Neural progenitor cell (in vitro differentiated cells): ENCODE measurements at regions not wholly inside any gene's neighbourhood (a gene's known extent, or its start where the extent isn't known, plus 50 kb on each side); places are given as distances from the start of the nearest gene placed in this dataset.

Experiments
- DNase-seq: peaks from one replicate; pipeline ENCODE4 v3.0.0-alpha.2; 2016; ENCODE audit warnings: low spot score
- H2AFZ ChIP-seq: fragments of 200-600 bp; sonication (generic); replicated peaks from 2 replicates; pipeline ENCODE4 v1.6.1; 2016; ENCODE audit warnings: antibody characterized with exemption
- H3F3A ChIP-seq: fragments of 200-600 bp; sonication (generic); 2 replicates; pipeline ENCODE4 v1.6.1; 2016; ENCODE audit warnings: antibody characterized with exemption, low read depth
- H3K27ac ChIP-seq: fragments of 200-600 bp; sonication (generic); 2 replicates; pipeline ENCODE4 v1.5.1; 2016; ENCODE audit warnings: mild to moderate bottlenecking
- H3K27me3 ChIP-seq: fragments of 200-600 bp; sonication (generic); 2 replicates; pipeline ENCODE4 v1.6.1; 2016; ENCODE audit warnings: mild to moderate bottlenecking, moderate library complexity
- H3K36me3 ChIP-seq: fragments of 200-600 bp; sonication (generic); 2 replicates; pipeline ENCODE4 v1.5.1; 2016
- H3K4me1 ChIP-seq: fragments of 200-600 bp; sonication (generic); 2 replicates; pipeline ENCODE4 v1.6.1; 2016; ENCODE audit warnings: mixed run types
- H3K4me2 ChIP-seq: fragments of 200-600 bp; sonication (generic); 2 replicates; pipeline ENCODE4 v1.6.1; 2016
- H3K4me3 ChIP-seq: fragments of 200-600 bp; sonication (generic); 2 replicates; pipeline ENCODE4 v1.5.1; 2016
- H3K79me2 ChIP-seq: fragments of 200-600 bp; sonication (generic); 2 replicates; pipeline ENCODE4 v1.6.1; 2016; ENCODE audit warnings: low read depth
- H3K9ac ChIP-seq: fragments of 200-600 bp; sonication (generic); 2 replicates; pipeline ENCODE4 v1.6.1; 2016
- H3K9me3 ChIP-seq: fragments of 200-600 bp; sonication (generic); 2 replicates; pipeline ENCODE4 v1.5.1; 2016; ENCODE audit warnings: low read depth
- H4K20me1 ChIP-seq: fragments of 200-600 bp; sonication (generic); 2 replicates; pipeline ENCODE4 v1.6.1; 2016; ENCODE audit warnings: low read depth
- H3K27ac Mint-ChIP-seq: 3 replicates; pipeline ENCODE4 v1.8.0; 2021; ENCODE audit warnings: mixed read lengths
- H3K27me3 Mint-ChIP-seq: 2 replicates; pipeline ENCODE4 v1.8.0; 2022; ENCODE audit warnings: low read depth, mild to moderate bottlenecking, inconsistent platforms, moderate library complexity, mixed read lengths; ENCODE audit not compliant: insufficient read depth
- H3K36me3 Mint-ChIP-seq: 3 replicates; pipeline ENCODE4 v1.8.0; 2021; ENCODE audit warnings: mixed read lengths
- H3K4me1 Mint-ChIP-seq: 3 replicates; pipeline ENCODE4 v1.8.0; 2021; ENCODE audit warnings: mixed read lengths
- H3K4me3 Mint-ChIP-seq: 3 replicates; pipeline ENCODE4 v1.8.0; 2021; ENCODE audit warnings: mild to moderate bottlenecking, moderate library complexity, mixed read lengths
- H3K9me3 Mint-ChIP-seq: 3 replicates; pipeline ENCODE4 v1.8.0; 2020; ENCODE audit warnings: mixed read lengths
- EZH2 ChIP-seq: fragments of 200-600 bp; sonication (generic); IDR thresholded peaks from 2 replicates; pipeline ENCODE4 v1.6.1; 2017; ENCODE audit warnings: antibody characterized with exemption, mild to moderate bottlenecking, moderate library complexity
- EZH2phosphoT487 ChIP-seq: fragments of 200-600 bp; sonication (generic); IDR thresholded peaks from 2 replicates; pipeline ENCODE4 v1.6.1; 2017; ENCODE audit warnings: antibody characterized with exemption
- TF ChIP-seq, protein P1 (sequence below): fragments of 200-600 bp; sonication (generic); IDR thresholded peaks from 2 replicates; pipeline ENCODE4 v1.5.1; 2017; ENCODE audit warnings: antibody characterized with exemption, mild to moderate bottlenecking

DNA sequence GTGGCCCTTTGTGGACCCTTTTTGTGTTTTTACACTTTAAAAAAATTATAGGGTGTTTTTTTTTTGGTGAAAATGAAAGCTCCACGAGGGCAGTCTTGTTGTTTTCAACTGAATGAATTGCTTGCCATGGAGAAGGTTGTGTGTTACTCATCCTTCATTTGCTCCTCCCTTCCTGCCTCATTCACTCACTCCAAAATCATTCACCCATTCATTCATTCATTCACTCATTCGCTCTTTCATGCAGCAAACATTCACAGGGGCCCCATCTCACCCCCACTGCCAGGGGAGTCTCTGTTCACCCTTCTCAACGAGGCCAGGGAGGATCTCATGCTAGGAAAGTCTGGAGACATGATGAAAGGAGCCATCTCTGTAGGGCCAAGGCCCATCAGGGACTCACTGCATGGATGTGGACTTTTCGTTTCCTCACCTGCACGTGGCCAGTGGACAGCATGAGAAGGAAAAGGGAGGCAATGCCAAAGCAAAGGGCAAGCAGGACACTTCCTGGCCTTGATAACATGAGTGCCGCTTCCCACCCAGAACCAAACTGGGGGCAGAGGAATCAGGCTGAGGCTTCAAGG lies 62.8 kb upstream of the COL13A1 start:
- H3K36me3 Mint-ChIP-seq: no peaks in the 10 kb centered on the region
- no peak overlapping the region for H3K27ac ChIP-seq
- H3K4me1 Mint-ChIP-seq: peaks cover 6% of the 10 kb centered on the region
- H3F3A ChIP-seq: no peaks in the 10 kb centered on the region
- H3K36me3 ChIP-seq: no peaks in the 10 kb centered on the region
- H3K27ac Mint-ChIP-seq: peak overlapping the region; percentile 16
- no peaks in the 10 kb centered on the region for H3K9me3 ChIP-seq
- H3K79me2 ChIP-seq: no peaks in the 10 kb centered on the region
- H3K4me3 Mint-ChIP-seq: no peak overlapping the region
- peaks cover 11% of the 10 kb centered on the region for H3K27me3 Mint-ChIP-seq
- no peak overlapping the region for H3K9ac ChIP-seq
- no peak overlapping the region for H3K4me3 ChIP-seq
- peaks cover 6% of the 10 kb centered on the region for H3K4me1 ChIP-seq
- DNase-seq: no peak
- H4K20me1 ChIP-seq: no peaks in the 10 kb centered on the region
- TF ChIP-seq EZH2: no peak
- no peak for TF ChIP-seq EZH2phosphoT487
- H3K9me3 Mint-ChIP-seq: no peaks in the 10 kb centered on the region
- no peak overlapping the region for H3K4me2 ChIP-seq
- no peaks in the 10 kb centered on the region for H3K27me3 ChIP-seq
- H2AFZ ChIP-seq: peak overlapping the region; percentile 57

GRCh38 chr10:69739634-69740033 lies 62.1 kb upstream of the COL13A1 start:
- Histone ChIP-seq H3F3A (no peaks in the 10 kb centered on the region), H3K9ac (no peak overlapping the region), H3K9me3 (no peaks in the 10 kb centered on the region), H4K20me1 (no peaks in the 10 kb centered on the region), H3K4me3 (no peak overlapping the region), H3K4me2 (no peak overlapping the region), H3K27ac (no peak overlapping the region), H2AFZ (peak overlapping the region; percentile 57), H3K27me3 (no peaks in the 10 kb centered on the region), H3K36me3 (no peaks in the 10 kb centered on the region), H3K4me1 (peaks cover 6% of the 10 kb centered on the region), H3K79me2 (no peaks in the 10 kb centered on the region)
- Mint-ChIP-seq H3K9me3 (no peaks in the 10 kb centered on the region), H3K36me3 (no peaks in the 10 kb centered on the region), H3K4me1 (peaks cover 6% of the 10 kb centered on the region), H3K27ac (no peak overlapping the region), H3K4me3 (no peak overlapping the region), H3K27me3 (peaks cover 11% of the 10 kb centered on the region)
- no peak for DNase-seq
- TF ChIP-seq EZH2phosphoT487: no peak
- no peak for TF ChIP-seq EZH2
- TF ChIP-seq, protein P1, sequence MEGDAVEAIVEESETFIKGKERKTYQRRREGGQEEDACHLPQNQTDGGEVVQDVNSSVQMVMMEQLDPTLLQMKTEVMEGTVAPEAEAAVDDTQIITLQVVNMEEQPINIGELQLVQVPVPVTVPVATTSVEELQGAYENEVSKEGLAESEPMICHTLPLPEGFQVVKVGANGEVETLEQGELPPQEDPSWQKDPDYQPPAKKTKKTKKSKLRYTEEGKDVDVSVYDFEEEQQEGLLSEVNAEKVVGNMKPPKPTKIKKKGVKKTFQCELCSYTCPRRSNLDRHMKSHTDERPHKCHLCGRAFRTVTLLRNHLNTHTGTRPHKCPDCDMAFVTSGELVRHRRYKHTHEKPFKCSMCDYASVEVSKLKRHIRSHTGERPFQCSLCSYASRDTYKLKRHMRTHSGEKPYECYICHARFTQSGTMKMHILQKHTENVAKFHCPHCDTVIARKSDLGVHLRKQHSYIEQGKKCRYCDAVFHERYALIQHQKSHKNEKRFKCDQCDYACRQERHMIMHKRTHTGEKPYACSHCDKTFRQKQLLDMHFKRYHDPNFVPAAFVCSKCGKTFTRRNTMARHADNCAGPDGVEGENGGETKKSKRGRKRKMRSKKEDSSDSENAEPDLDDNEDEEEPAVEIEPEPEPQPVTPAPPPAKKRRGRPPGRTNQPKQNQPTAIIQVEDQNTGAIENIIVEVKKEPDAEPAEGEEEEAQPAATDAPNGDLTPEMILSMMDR: no peak

DNA sequence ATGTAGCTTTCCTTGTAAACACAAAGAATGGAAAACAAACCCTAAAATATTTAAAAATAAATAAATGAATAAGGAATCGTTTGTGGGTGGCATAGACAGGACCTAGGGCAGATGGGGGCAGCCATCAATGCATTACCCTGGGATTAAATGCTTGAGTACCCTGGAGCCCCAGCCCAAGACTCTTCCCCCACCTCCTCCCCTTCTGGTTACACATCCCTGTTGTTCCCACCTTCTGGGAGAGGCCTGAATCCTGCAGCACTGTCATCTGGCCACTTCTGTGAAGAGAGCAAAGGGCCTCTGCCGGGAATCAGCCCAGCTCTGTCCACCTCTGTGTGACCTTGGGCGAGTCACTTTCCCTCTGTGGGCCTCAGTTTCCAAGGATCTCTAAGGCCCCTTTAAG lies 61.6 kb upstream of the COL13A1 start:
- H3K27ac ChIP-seq: no peak overlapping the region
- peaks cover 11% of the 10 kb centered on the region for H3K27me3 Mint-ChIP-seq
- no peak overlapping the region for H3K9ac ChIP-seq
- H3K4me3 Mint-ChIP-seq: no peak overlapping the region
- H3K4me1 Mint-ChIP-seq: peaks cover 6% of the 10 kb centered on the region
- H3K9me3 Mint-ChIP-seq: no peaks in the 10 kb centered on the region
- no peaks in the 10 kb centered on the region for H3K9me3 ChIP-seq
- no peaks in the 10 kb centered on the region for H3K36me3 ChIP-seq
- no peak overlapping the region for H2AFZ ChIP-seq
- H3K27me3 ChIP-seq: no peaks in the 10 kb centered on the region
- no peak overlapping the region for H3K4me3 ChIP-seq
- H3K79me2 ChIP-seq: no peaks in the 10 kb centered on the region
- no peaks in the 10 kb centered on the region for H4K20me1 ChIP-seq
- TF ChIP-seq, protein P1: no peak
- TF ChIP-seq EZH2phosphoT487 (no peak), EZH2 (no peak)
- no peaks in the 10 kb centered on the region for H3K36me3 Mint-ChIP-seq
- H3K4me2 ChIP-seq: no peak overlapping the region
- H3K27ac Mint-ChIP-seq: no peak overlapping the region
- H3K4me1 ChIP-seq: peaks cover 6% of the 10 kb centered on the region
- H3F3A ChIP-seq: no peaks in the 10 kb centered on the region
- DNase-seq: no peak

- no peaks in the 10 kb centered on the region for H3F3A ChIP-seq
- TF ChIP-seq EZH2: no peak
- TF ChIP-seq EZH2phosphoT487: no peak
- TF ChIP-seq, protein P1: no peak
- peaks cover 6% of the 10 kb centered on the region for H3K4me1 ChIP-seq
- Mint-ChIP-seq H3K27me3 (peaks cover 11% of the 10 kb centered on the region), H3K27ac (no peak overlapping the region), H3K36me3 (no peaks in the 10 kb centered on the region), H3K4me1 (peaks cover 6% of the 10 kb centered on the region), H3K4me3 (no peak overlapping the region), H3K9me3 (no peaks in the 10 kb centered on the region)
- H3K79me2 ChIP-seq: no peaks in the 10 kb centered on the region
- no peaks in the 10 kb centered on the region for H3K27me3 ChIP-seq
- no peak for DNase-seq
- H3K4me3 ChIP-seq: no peak overlapping the region
- no peak overlapping the region for H3K27ac ChIP-seq
- H3K36me3 ChIP-seq: no peaks in the 10 kb centered on the region
- no peak overlapping the region for H3K9ac ChIP-seq
- H2AFZ ChIP-seq: no peak overlapping the region
- no peaks in the 10 kb centered on the region for H4K20me1 ChIP-seq
- no peaks in the 10 kb centered on the region for H3K9me3 ChIP-seq
- H3K4me2 ChIP-seq: no peak overlapping the region
Measured at GRCh38 chr10:69741252-69741651, 60.5 kb upstream of the COL13A1 start.
